H1 (cell line): ENCODE measurements at regions not wholly inside any gene's neighbourhood (a gene's known extent, or its start where the extent isn't known, plus 50 kb on each side); places are given as distances from the start of the nearest gene placed in this dataset.

ENCODE experiments used
- CTCF ChIA-PET: fragments of 300-600 bp; sonication (Branson Sonifier 250); formaldehyde crosslinking; loops from one replicate; lab custom pipeline; 2021; ENCODE audit not compliant: partially characterized antibody; lab: Charles Lee
- POLR2A ChIA-PET: fragments of 300-600 bp; sonication (Branson Sonifier 250); formaldehyde crosslinking; loops from one replicate; lab custom pipeline; 2021; ENCODE audit warnings: inconsistent platforms; ENCODE audit not compliant: partially characterized antibody; lab: Charles Lee
- DNase-seq, 2 experiments: peaks; one replicate each; pipeline versions ENCODE4 v3.0.0 to v3.0.0-alpha.2; 2010 to 2022; ENCODE audit warnings: low spot score in 2 of 2, low read depth in 1 of 2, mixed read lengths in 1 of 2
- FAIRE-seq: peaks from 2 replicates; lab custom pipeline; 2011; peaks lifted over from hg19 to GRCh38; lab: Jason Lieb, UNC
- H2AFZ ChIP-seq: 2 replicates; pipeline ENCODE4 v1.8.1; 2012; ENCODE audit warnings: low read length, inconsistent platforms
- H2AK5ac ChIP-seq: 2 replicates; pipeline ENCODE4 v1.6.1; 2013; ENCODE audit warnings: low read depth, low read length
- H2BK120ac ChIP-seq: replicated peaks from 2 replicates; pipeline ENCODE3; 2013; ENCODE audit warnings: low read depth, low read length, inconsistent platforms
- H2BK12ac ChIP-seq: 2 replicates; pipeline ENCODE4 v1.6.1; 2013; ENCODE audit warnings: low read depth, low read length
- H2BK15ac ChIP-seq: 2 replicates; pipeline ENCODE4 v1.6.1; 2013; ENCODE audit warnings: low read length
- H2BK20ac ChIP-seq: 2 replicates; pipeline ENCODE4 v1.6.1; 2013; ENCODE audit warnings: low read length
- H2BK5ac ChIP-seq: 2 replicates; pipeline ENCODE4 v1.6.1; 2013; ENCODE audit warnings: low read depth, low read length
- H3K14ac ChIP-seq: 2 replicates; pipeline ENCODE4 v1.6.1; 2013; ENCODE audit warnings: inconsistent platforms; ENCODE audit not compliant: insufficient read length
- H3K18ac ChIP-seq: 2 replicates; pipeline ENCODE4 v1.6.1; 2013; ENCODE audit warnings: low read length; ENCODE audit errors: extremely low read depth
- H3K23ac ChIP-seq: 2 replicates; pipeline ENCODE4 v1.6.1; 2013; ENCODE audit warnings: inconsistent platforms; ENCODE audit not compliant: insufficient read length
- H3K23me2 ChIP-seq: 2 replicates; pipeline ENCODE4 v1.6.1; 2013; ENCODE audit warnings: low read depth, low read length
- H3K27ac ChIP-seq: 2 replicates; pipeline ENCODE4 v1.6.1; 2011; ENCODE audit warnings: low read depth, low read length, inconsistent platforms
- H3K27me3 ChIP-seq, 4 experiments: replicated peaks in 1 of 4; 1 replicate in 1 of 4; 2 replicates in 3 of 4; pipeline versions ENCODE4 v1.6.1 to v1.8.1; 2011 to 2013; ENCODE audit warnings: low read length in 3 of 4, mild to moderate bottlenecking in 3 of 4, inconsistent platforms in 2 of 4, mixed read lengths in 2 of 4, moderate library complexity in 1 of 4; ENCODE audit not compliant: control insufficient read depth in 3 of 4, insufficient read depth in 3 of 4; ENCODE audit errors: extremely low read depth in 1 of 4
- H3K36me3 ChIP-seq, 4 experiments: 2 replicates each; pipeline versions ENCODE4 v1.6.1 to v1.8.1; 2011 to 2013; ENCODE audit warnings: mild to moderate bottlenecking in 4 of 4, low read length in 3 of 4, moderate library complexity in 2 of 4, control low read depth in 1 of 4, inconsistent platforms in 1 of 4; ENCODE audit not compliant: insufficient read depth in 4 of 4, control insufficient read depth in 2 of 4
- H3K4ac ChIP-seq: replicated peaks from 2 replicates; pipeline ENCODE3; 2013; ENCODE audit warnings: low read length, low read depth, mixed read lengths, inconsistent platforms; ENCODE audit not compliant: insufficient read length
- H3K4me1 ChIP-seq, 4 experiments: replicated peaks in 1 of 4; 1 replicate in 1 of 4; 2 replicates in 3 of 4; pipeline versions ENCODE4 v1.6.1 to v1.8.1; 2011 to 2013; ENCODE audit warnings: low read length in 3 of 4, inconsistent platforms in 2 of 4, mixed read lengths in 1 of 4; ENCODE audit not compliant: insufficient read depth in 4 of 4, control insufficient read depth in 3 of 4
- H3K4me2 ChIP-seq, 2 experiments: 2 replicates each; pipeline versions ENCODE4 v1.6.1 to v1.8.1; 2011 to 2013; ENCODE audit warnings: low read depth in 2 of 2, low read length in 2 of 2, control low read depth in 1 of 2, inconsistent platforms in 1 of 2, mild to moderate bottlenecking in 1 of 2; ENCODE audit not compliant: insufficient read depth in 1 of 2
- H3K4me3 ChIP-seq, 4 experiments: fragments of 200-600, 300-600 bp in 1 of 4; sonication (generic), shearing (Covaris generic), sonication (Bioruptor Twin) in 1 of 4; 2 replicates each; pipeline versions ENCODE4 v1.5.1 to v1.8.1; 2011 to 2016; ENCODE audit warnings: low read length in 4 of 4, low read depth in 3 of 4, control low read depth in 2 of 4, inconsistent platforms in 2 of 4, mild to moderate bottlenecking in 2 of 4, mixed read lengths in 1 of 4, moderate library complexity in 1 of 4; ENCODE audit not compliant: insufficient read depth in 2 of 4; ENCODE audit errors: extremely low read depth in 1 of 4
- H3K56ac ChIP-seq: replicated peaks from 2 replicates; pipeline ENCODE3; 2013; ENCODE audit warnings: low read depth, mild to moderate bottlenecking, mixed read lengths, low read length, inconsistent platforms; ENCODE audit not compliant: insufficient read length
- H3K79me1 ChIP-seq: 2 replicates; pipeline ENCODE4 v1.6.1; 2013; ENCODE audit warnings: low read depth, low read length, control low read depth
- H3K79me2 ChIP-seq, 2 experiments: 2 replicates each; pipeline versions ENCODE4 v1.6.1 to v1.8.1; 2012 to 2013; ENCODE audit warnings: low read length in 2 of 2, mild to moderate bottlenecking in 2 of 2, inconsistent platforms in 1 of 2; ENCODE audit not compliant: insufficient read depth in 2 of 2, control insufficient read depth in 1 of 2
- H3K9ac ChIP-seq, 4 experiments: replicated peaks in 1 of 4; 1 replicate in 1 of 4; 2 replicates in 3 of 4; pipeline versions ENCODE4 v1.6.1 to v1.8.1; 2011 to 2013; ENCODE audit warnings: low read depth in 3 of 4, low read length in 3 of 4, control low read depth in 2 of 4, mild to moderate bottlenecking in 2 of 4, moderate library complexity in 2 of 4, inconsistent platforms in 1 of 4; ENCODE audit errors: extremely low read depth in 1 of 4
- H3K9me3 ChIP-seq, 2 experiments: 2 replicates each; pipeline versions ENCODE4 v1.6.1 to v1.8.1; 2012 to 2013; ENCODE audit warnings: mild to moderate bottlenecking in 2 of 2, moderate library complexity in 2 of 2, control low read depth in 1 of 2, inconsistent platforms in 1 of 2, low read depth in 1 of 2, low read length in 1 of 2, mixed read lengths in 1 of 2; ENCODE audit not compliant: insufficient read depth in 2 of 2
- H4K20me1 ChIP-seq, 2 experiments: replicated peaks in 1 of 2; 2 replicates each; pipeline versions ENCODE3 to v1.8.1; 2011 to 2013; ENCODE audit warnings: inconsistent platforms in 2 of 2, low read length in 2 of 2, mild to moderate bottlenecking in 1 of 2; ENCODE audit not compliant: insufficient read depth in 2 of 2, control insufficient read depth in 1 of 2
- H4K5ac ChIP-seq: 2 replicates; pipeline ENCODE4 v1.6.1; 2013; ENCODE audit warnings: low read length, low read depth, mixed read lengths, inconsistent platforms; ENCODE audit not compliant: insufficient read length
- H4K8ac ChIP-seq: 2 replicates; pipeline ENCODE4 v1.8.0; 2013; ENCODE audit warnings: mild to moderate bottlenecking, moderate library complexity, low read length, inconsistent platforms; ENCODE audit not compliant: insufficient read depth; ENCODE audit errors: extremely low read depth
- H4K91ac ChIP-seq: replicated peaks from 2 replicates; pipeline ENCODE3; 2013; ENCODE audit warnings: low read length, mixed read lengths, inconsistent platforms; ENCODE audit not compliant: insufficient read length
- CHD1 ChIP-seq: IDR thresholded peaks from 2 replicates; pipeline ENCODE4 v1.6.1; 2012; ENCODE audit warnings: low read depth, low read length, improper control_type of control experiment
- CREB1 ChIP-seq: IDR thresholded peaks from 2 replicates; pipeline ENCODE4 v1.6.1; 2012; ENCODE audit warnings: inconsistent platforms
- GTF2F1 ChIP-seq: IDR thresholded peaks from 2 replicates; pipeline ENCODE4 v1.6.1; 2012; ENCODE audit warnings: low read depth, low read length, improper control_type of control experiment, borderline replicate concordance
- KDM1A ChIP-seq: fragments of 200-600, 300-600 bp; sonication (generic); IDR thresholded peaks from 2 replicates; pipeline ENCODE4 v1.7.1; 2016; ENCODE audit warnings: mild to moderate bottlenecking, low read length, borderline replicate concordance
- PHF8 ChIP-seq: fragments of 200-600 bp; sonication (generic); conservative IDR thresholded peaks from 2 replicates; pipeline ENCODE4 v1.7.1; 2012; ENCODE audit warnings: low read depth, mild to moderate bottlenecking, inconsistent platforms, low read length, moderate library complexity
- POLR2AphosphoS5 ChIP-seq: IDR thresholded peaks from 2 replicates; pipeline ENCODE4 v1.6.1; 2011; ENCODE audit warnings: low read depth, low read length
- SIX5 ChIP-seq: IDR thresholded peaks from 2 replicates; pipeline ENCODE4 v1.6.1; 2011; ENCODE audit warnings: mild to moderate bottlenecking, low read depth, low read length
- TAF1 ChIP-seq: IDR thresholded peaks from 2 replicates; pipeline ENCODE4 v1.6.1; 2011; ENCODE audit warnings: mild to moderate bottlenecking, low read depth, low read length
- TEAD4 ChIP-seq: IDR thresholded peaks from 2 replicates; pipeline ENCODE4 v1.6.1; 2012; ENCODE audit warnings: low read depth, low read length, inconsistent platforms, mixed read lengths
- WGBS, 2 experiments: shearing (Covaris generic) in 1 of 2; methylation state at CpG; one replicate each; pipeline versions ENCODE4 v1.1.6 to v1.1.7; 2013 to 2015; ENCODE audit warnings: low lambda C conversion rate in 2 of 2, mixed read lengths in 2 of 2, inconsistent platforms in 1 of 2, low coverage in 1 of 2, missing lambda C conversion rate in 1 of 2; ENCODE audit not compliant: insufficient replicate concordance in 2 of 2, insufficient coverage in 1 of 2, insufficient read length in 1 of 2; ENCODE audit errors: extremely low coverage in 1 of 2, missing lambda C conversion rate in 1 of 2; 5-methylcytosine and 5-hydroxymethylcytosine counted together
- TF ChIP-seq, protein P1 (sequence below), 3 experiments: IDR thresholded peaks; 1 replicate in 2 of 3; 2 replicates in 1 of 3; pipeline versions ENCODE4 v1.5.1 to v1.6.1; 2011; ENCODE audit warnings: low read length in 3 of 3, mild to moderate bottlenecking in 3 of 3, inconsistent platforms in 2 of 3, low read depth in 1 of 3, moderate library complexity in 1 of 3; ENCODE audit not compliant: insufficient read depth in 1 of 3; ENCODE audit errors: control extremely low read depth in 1 of 3

DNA sequence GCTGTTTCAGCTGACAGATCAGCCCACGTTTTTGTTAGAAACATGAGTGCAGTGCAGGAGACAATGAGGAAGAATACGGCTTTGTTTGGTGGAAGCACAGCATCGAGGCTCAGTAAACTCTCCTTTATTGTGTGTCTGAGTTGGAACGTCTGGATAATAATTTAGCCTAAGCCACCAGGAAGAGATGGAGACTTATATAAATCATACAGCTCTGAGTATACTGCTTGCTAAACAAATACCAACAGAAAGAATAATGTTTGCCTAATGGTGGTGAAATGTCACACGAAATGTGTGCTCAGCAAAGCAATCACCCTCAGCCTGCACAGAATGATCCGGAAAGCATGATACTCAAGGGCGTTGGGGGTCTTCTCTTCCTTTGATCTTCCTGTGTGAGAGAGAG is 664.1 kb upstream of the ADARB2 start:
- 89% methylated on average over 7 of the region's 7 CpGs; no CpG with 5 or more reads in 1 of the 2 experiments for WGBS, 2 experiments
- H4K8ac ChIP-seq, result no peak overlapping the region

More for the DNA sequence above, 664.1 kb upstream of the ADARB2 start:
- no peak overlapping the region for H3K23ac ChIP-seq
- no peak overlapping the region for H2BK20ac ChIP-seq
- no peak overlapping the region for H2AFZ ChIP-seq
- no peak overlapping the region for H3K14ac ChIP-seq
- no peak overlapping the region for H3K18ac ChIP-seq
- no peak overlapping the region for H3K27ac ChIP-seq
- TF ChIP-seq TEAD4 (no peak), CREB1 (no peak), KDM1A (no peak), TAF1 (no peak), CHD1 (no peak), GTF2F1 (no peak), SIX5 (no peak), PHF8 (no peak), POLR2AphosphoS5 (no peak)
- TF ChIP-seq, protein P1, sequence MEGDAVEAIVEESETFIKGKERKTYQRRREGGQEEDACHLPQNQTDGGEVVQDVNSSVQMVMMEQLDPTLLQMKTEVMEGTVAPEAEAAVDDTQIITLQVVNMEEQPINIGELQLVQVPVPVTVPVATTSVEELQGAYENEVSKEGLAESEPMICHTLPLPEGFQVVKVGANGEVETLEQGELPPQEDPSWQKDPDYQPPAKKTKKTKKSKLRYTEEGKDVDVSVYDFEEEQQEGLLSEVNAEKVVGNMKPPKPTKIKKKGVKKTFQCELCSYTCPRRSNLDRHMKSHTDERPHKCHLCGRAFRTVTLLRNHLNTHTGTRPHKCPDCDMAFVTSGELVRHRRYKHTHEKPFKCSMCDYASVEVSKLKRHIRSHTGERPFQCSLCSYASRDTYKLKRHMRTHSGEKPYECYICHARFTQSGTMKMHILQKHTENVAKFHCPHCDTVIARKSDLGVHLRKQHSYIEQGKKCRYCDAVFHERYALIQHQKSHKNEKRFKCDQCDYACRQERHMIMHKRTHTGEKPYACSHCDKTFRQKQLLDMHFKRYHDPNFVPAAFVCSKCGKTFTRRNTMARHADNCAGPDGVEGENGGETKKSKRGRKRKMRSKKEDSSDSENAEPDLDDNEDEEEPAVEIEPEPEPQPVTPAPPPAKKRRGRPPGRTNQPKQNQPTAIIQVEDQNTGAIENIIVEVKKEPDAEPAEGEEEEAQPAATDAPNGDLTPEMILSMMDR (IDR thresholded peaks at IDR 0.05; ENCODE audit: control extremely low read depth in 1 of 3, insufficient read depth in 1 of 3, low read depth in 1 of 3, low read length in 3 of 3), result no peak
- H4K20me1 ChIP-seq, result no peaks in the 10 kb centered on the region
- no peak overlapping the region for H2BK120ac ChIP-seq
- no peak overlapping the region for H3K4me3 ChIP-seq
- H4K91ac ChIP-seq, result no peak overlapping the region
- ChIA-PET CTCF (no interaction called here), POLR2A (no interaction called here)
- H3K4ac ChIP-seq, result no peak overlapping the region
- FAIRE-seq (no peak), DNase-seq (no peak)
- H3K79me2 ChIP-seq, result no peaks in the 10 kb centered on the region
- no peaks in the 10 kb centered on the region for H3K36me3 ChIP-seq
- H4K5ac ChIP-seq, result no peak overlapping the region
- H3K4me1 ChIP-seq, result no peaks in the 10 kb centered on the region
- no peak overlapping the region for H2BK12ac ChIP-seq
- no peak overlapping the region for H3K56ac ChIP-seq
- no peaks in the 10 kb centered on the region for H3K79me1 ChIP-seq
- H2BK5ac ChIP-seq, result no peak overlapping the region
- H2AK5ac ChIP-seq, result no peak overlapping the region
- no peaks in the 10 kb centered on the region; the same call in 1 of the 2 replicates for H3K23me2 ChIP-seq
- no peak overlapping the region for H3K9ac ChIP-seq
- no peaks in the 10 kb centered on the region for H3K27me3 ChIP-seq
- no peak overlapping the region for H3K4me2 ChIP-seq
- no peaks in the 10 kb centered on the region for H3K9me3 ChIP-seq
- H2BK15ac ChIP-seq, result no peak overlapping the region
